ENCODE measurements at regions not wholly inside any gene's neighbourhood (a gene's known extent, or its start where the extent isn't known, plus 50 kb on each side); places are given as distances from the start of the nearest gene placed in this dataset.

DNA sequence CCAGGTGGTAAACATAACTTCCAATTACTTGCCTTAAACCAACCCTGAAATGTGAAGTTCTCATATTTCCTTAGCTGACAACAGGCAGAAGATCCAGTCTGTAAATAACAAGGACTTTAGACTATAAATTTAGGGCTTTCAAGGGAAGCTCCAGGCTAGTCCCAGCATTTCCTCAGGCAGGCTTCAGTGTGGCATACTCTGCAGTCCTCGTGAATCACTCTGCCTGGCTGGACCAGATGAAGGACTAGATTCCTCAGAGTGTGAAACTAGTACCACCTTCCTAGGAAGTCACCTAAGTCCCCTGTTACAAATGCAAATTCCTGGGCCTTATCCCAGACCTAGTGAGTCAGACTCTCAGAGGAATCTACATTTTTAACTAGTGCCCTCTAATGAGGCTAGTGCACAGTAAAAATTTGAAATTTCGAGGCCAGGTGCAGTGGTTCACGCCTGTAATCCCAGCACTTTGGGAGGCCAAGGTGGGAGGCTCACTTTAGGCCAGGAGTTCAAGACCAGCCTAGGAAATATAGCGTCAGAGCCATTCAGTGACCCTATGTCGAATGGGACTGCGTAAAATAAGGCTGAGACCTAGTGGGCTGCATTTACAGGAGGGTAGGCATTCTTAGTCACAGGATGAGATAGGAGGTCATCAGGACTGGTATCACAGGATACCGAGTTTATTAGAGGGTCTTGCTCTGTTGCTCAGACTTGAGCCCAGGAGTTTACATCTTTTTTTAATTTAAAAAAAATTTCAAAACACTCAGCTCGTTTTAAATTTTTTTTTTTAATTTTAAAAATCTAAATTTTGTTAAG, 279.6 kb upstream of the JARID2 start:
- DNase-seq: no peak

DNA sequence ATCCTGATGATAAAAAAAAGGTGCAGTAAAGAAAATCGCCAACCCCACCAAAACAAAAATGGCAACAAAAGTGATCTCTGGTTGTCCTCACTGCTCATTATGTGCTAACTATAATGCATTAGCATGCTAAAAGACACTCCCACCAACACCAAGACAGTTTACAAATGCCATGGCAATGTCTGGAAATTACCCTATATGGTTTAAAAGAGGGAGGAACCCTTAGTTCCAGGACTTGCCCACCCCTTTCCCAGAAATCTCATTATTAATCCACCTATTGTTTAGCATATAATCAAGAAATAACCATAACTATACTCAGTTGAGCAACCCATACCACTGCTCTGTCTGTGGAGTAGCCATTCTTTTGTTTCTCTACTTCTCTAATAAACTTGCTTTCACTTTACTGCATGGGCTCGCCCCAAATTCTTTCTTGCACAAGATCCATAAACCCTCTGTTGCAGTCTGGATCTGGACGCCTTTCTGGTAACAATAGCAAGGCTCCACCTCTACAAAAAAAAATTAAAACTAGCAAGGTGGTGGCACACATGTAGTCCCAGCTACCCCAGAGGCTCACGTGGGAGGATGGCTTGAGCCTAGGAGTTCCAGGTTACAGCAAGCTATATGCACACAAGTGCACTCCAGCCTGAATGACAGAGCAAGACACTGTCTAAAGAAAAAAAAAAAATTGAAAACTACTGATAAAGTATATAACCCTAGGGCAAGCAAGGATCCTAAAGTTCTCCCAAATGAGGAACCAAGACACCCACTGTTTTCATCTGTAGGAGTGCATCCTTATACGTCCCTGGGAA, 278.8 kb upstream of the JARID2 start:
- DNase-seq: no peak

DNA sequence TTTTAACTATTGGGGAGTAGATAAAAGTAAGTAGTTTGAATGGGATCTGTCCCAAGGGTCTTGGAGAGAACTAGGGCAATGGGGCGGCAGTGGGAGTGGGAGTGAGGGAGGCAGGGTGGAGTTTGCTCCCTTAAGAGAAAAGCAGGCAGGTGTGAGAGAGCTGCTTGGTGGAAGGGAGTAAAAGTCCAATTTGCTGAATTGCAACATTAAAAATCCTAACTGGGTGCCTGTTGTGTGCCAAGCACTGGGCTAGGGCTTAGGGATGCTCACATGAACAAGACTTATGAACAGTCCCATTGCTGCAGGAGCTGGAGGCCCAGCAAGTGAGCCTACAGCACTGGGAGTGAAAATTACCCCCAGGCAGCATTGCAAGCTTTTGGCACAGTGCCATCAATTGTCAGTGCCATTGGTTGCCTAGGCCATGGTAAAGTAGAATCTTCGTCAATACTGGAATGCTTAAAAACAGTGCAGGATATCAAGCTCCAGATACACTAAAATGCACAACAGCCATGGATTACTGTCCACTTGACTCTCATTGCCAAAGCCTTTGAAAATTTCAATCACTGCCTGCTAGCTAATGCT, 277.7 kb upstream of the JARID2 start:
- DNase-seq: no peak

DNA sequence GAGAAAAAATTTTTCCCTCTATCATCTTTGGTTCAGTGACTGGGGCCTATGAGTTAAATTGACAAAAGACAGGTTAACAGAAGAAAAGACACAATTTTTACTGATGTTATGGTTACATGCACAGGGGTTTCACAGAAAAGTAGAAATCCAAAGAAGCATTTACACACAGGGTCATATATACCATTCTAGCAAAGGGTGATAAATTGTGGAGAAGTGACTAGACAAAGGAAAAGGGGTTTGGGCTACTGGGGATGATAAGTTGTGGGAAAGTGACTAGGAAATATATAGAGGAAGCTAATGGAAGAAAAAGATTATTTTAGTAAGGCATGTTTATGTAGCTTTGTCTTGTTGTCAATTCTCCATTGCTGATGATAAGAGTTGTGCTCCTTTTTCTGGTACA, 276.7 kb upstream of the JARID2 start:
- DNase-seq: no peak

DNA sequence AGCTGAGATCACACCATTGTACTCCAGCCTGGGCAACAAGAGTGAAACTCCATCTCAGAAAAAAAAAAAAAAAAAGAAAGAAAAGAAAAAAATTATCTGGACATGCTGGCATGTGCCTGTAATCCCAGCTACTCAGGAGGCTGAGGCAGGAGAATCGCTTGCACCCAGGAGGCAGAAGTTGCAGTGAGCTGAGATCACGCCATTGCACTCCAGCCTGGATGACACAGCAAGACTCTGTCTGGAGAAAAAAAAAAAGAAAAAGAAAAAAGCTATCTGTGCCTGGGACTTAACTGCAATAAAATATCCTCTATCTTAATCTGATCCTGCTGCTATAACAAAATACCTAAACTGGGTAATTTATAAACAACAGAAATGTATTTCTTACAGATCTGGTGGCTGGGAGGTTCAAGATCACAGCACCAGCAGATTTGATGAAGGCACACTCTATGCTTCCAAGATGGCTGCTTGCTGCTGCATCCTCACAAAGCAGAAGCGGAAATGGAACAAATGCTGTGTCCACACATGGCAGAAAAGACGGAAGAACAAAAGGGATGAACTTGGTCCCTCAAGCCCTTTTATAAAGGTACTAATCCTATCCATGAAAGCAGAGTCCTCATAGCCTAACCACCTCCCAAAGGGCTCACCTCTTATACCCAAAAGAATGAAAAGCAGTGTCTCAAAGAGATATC, 273.3 kb upstream of the JARID2 start:
- DNase-seq: no peak

DNA sequence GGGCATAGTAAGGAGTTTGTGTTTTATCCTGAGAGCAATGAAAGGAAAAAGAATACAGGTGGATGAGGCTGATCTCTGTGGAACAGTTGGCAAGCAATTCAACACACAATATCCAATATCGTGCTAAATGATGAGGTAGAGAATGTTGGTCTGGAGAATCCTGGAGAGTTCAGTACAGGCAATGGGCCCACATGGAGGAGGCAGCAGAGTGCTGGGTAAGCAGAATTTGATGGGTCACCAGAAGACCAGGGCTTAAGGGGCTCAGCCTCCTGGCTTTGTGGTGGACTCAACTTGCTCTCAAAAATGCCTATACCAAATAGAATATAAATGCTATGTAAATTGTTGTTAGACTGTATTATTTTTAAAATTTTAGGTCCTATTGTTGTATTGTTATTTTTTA, 271.5 kb upstream of the JARID2 start:
- DNase-seq: no peak

DNA sequence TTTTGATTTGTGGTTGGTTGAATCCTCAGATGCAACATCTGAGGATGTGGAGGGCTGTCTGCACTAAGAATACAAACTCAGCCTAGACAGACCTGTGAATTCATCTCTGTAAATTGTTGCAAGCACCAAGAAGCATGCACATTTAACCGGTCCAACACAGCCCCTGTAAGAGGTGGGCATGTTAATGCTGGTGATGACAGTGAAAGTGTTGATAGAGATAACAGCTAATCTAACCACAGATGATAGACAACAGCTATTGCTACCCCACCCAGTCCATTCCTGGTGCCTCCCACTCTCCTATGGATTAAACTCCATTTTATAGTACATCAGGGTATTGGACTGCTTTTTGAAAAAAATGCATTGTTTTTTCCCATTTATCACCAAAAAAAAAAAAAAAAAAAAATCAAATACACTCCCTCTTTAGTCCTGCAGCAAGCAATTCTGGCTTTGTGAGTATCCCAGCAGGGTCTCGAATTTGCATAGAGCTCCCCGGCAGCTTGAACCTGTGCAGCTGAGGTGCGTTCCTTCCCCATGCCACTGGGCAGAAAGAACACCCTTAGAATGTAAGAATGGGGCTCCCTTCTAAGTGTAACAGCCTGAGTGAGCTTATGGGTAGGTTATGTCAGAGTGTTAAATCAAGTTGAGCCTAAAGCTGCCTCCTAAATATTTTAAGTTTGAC, 270.9 kb upstream of the JARID2 start:
- no peak for DNase-seq

DNA sequence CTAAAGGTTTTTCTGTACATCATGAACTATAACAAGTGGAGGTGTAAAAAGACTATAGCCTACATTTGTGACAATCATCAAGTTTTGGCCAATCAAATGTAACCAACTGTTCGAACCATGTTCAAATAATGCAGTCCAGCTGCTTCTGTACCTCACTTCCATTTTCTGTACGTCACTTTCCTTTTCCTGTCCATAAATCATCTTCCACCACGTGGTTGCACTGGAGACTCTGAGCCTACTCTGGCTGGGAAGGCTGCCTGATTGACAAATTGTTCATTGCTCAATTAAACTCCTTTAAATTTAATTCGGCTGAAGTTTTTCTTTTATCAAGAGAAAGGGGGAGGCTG, 270.4 kb upstream of the JARID2 start:
- peak; percentile 37 for DNase-seq

DNA sequence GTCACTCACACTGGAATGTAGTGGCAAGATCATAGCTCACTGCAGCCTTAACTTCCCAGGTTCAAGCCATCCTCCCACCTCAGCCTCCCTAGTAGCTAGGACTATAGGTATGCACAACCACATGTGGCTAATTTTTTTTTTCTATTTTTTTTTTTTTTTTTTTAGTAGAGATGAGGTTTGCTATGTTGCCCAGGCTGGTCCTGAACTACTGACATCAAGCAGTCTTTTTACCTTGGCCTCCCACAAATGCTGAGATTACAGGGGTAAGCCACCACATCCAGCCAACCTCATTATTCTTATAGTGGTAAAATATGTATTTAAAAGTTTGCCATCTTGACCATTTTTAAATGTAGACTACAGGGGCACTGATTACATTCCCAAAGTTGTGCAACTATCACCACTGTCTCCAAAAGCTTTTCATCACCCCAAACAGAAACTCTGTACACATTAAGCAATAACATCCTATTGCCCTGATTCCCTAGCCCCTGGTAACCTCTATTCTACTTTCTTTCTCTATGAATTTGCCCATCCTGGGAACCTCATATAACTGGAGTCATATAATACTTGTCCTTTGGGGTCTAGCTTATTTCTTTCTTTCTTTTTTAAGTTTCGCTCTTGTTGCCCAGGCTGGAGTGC, 268.0 kb upstream of the JARID2 start:
- no peak for DNase-seq

DNA sequence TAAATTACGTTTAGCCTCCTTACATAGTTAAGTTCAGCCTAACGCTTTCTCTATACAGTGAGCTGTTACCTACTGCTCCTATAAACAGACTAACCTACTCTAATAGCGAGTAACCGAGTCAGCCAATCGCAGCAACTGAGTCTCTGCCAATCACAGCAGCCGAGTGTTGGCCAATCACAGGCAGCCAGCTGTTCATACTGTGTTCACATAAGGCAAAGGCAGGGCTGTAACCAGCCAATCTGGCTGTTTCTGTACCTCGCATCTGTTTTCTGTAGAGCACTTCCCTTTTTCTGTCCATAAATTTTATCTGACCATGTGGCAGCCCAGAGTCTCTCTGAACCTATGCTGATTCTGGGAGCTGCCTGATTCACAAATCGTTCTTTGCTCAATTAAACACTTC, 263.9 kb upstream of the JARID2 start:
- DNase-seq: no peak

DNA sequence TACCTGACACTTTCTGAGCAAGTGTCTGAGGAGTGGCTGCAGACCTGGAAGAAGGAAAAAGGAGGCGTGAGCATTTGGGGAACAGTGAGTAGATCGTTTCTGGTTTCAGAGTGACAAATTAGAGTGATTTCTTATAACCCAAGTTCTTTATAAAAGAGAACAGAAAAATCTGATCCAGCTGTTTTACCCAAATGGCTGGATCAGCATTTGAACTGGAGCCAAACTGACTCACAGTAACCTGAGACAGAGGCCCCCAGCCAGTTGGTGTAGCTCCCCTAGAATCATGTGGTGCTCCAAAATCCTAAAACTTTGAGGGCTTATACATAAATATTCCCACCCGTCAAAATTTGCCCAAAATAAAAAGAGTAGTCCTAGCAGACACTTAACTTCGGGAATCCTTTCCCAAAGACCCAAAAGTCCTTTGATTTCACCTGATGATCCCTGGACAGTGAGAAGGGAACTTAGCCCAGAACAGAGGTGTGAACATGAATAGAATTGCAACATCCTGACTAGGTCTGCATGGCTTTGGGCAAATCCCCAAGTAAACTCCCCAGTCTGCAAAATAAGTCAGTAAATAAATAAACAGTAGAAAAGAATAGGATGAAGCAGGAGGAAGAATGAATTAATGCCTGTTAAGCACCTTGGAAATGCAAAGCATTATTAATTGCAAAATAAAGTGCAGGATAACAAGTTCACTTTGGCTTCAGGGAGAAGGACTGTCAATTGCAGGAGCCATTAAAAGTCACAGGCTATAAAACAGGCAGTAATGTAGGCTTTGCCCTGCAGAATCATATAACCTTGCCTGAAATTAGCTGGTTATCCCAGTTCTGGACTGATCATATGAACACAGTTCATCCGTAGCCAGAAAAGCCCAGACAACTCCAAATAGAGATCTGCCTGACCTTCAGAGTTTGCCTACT, 262.0 kb upstream of the JARID2 start:
- no peak for DNase-seq

DNA sequence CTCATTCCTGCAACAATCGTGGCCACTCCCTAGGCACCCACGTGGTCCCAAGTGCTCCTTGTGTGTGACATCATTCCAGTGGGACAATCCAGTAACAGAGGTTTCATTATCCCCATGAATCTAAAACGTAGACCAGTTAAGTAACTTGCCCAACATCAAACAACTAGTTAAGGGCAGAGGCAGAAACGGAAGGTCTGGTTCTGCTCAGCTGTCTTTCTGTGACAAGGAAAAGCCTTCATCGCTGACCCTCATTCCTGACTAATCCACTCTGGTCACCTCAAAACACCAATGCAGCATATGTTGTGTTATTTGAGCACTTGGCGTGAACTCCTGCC, 261.4 kb upstream of the JARID2 start:
- no peak for DNase-seq

DNA sequence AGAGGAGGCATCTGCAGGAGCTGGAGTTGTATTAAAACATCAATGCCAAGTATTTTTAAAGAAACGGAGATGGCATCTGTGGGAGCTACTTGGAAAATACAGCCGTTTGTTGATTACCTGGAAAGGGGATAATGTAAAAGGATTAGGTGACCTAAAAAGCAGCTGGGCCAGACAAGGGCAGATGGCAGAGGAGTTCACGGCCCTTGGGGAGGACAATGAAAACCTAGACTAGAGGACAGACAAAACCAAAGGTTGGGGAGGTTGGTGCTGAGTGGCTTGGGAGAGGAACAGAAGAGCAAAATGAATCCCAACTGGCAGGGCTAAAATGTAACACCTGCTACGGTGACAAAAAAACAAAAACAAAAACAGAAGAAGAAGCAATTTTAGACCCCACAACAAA, 260.5 kb upstream of the JARID2 start:
- DNase-seq: no peak

DNA sequence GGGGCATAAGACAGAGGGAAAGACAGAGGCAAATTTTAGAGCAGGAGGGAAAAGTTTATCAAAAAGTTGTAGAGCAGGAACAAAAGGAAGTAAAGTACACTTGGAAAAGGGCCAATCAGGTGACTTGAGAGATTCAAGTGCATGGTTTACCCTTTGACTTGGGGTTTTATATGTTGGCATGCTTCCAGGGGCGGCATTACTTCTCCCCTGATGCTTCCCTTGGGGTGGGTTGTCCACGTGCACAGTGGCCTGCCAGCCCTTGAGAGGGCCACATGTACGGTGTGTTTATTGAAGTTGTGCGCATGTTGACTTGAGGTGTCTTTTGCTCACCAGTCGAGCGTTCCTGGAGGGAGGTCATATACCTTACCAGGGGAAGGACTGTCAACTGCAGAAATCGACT, 259.5 kb upstream of the JARID2 start:
- DNase-seq: no peak

DNA sequence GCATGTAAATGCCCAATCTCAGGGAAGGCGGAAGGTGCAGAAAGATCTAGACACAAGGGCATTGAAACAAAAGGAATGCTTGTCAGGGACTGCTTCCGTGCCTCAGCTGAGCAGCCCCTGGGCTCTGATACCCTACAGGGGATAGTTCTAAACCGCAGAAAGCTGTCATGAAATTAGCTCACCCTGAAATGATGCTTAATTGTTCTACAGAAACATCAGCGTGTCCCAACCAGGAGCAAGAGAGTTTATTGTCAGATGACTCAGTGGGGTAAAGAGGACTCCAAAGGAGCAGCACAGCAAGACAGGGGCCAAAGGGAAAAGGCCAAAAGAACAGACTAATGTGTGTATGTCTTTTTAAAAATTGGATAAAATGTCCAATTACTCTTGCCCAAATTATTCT, 258.4 kb upstream of the JARID2 start:
- DNase-seq: no peak

DNA sequence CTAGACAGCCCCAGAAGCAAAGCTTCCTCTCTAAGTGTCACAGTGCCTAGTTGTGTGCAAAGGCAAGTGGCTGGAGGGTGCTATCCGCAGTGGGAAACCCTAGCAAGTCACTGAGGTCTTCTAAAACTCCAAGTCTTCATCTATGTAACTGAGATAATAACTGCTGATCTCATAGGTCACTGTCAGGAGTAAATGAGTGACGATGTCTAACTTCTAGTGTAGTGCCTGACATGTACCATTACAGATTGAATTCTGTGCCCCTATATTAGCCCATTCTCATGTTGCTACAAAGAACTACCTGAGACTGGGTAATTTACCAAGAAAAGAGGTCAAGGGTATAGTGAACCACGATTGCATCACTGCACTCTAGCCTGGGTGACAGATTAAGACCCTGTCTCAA, 253.5 kb upstream of the JARID2 start:
- DNase-seq: no peak

DNA sequence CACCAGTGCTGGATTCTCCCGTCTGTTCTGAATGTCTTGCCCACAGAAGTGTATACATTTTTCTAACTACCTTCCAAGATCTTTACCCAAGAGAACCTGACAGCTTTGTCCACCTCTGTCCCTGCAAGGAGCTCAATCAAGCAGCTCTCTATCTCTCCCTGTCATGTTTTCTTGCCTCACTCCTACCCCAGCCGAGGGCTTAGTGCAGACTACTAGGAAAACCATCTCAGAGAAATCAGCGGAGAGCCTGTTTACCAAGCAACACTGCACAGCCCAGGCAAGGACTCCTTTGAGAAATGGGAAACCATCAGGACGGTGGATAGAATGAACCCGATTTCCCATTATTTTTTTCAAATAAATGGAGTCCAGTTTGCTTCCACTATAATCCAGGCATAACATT, 250.7 kb upstream of the JARID2 start:
- DNase-seq: no peak

DNA sequence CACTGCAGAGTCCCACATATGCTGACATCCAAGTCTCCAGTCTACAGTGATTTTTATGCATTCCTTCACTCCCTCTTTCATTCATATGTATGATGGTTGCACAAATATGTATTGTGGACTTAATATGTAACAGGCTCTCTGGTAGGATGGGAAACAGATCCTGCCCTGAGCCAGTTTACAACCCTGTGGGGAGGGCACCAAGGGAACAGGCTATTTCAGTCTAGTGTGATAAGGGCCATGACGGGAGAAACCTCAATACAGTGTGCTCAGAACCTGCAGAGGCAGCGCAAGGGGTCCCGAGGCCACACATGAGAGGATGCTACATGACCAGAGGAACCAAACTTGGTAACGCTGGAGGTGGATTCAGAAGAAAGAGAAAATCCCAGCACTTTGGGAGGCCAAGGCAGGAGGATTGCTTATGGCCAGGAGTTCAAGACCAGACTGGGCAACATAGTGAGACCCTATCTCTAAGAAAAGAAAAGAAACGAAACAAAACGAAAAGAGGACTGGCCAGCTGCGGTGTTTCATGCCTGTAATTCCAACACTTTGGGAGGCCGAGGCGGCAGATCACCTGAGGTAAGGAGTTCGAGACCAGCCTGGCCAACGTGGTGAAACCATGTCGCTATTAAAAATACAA, 249.8 kb upstream of the JARID2 start:
- DNase-seq: no peak

DNA sequence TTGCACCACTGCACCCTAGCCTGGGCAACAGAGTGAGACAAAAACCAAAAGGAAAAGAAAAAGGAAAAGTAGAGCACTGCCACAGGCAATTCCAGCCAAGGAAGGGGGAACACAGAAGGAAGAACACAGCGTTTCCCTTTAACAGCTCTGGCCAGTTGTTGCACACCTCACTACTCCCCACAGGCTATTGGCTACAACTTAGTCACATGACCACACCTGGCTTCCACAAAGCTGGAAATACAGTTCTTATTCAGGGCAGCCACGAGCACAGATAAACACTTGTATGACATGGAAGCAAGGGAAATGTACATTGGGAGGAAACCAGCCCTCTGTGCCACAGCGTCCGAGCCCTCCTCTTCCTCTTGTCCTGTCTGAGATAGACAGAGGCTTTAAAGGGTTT, 249.0 kb upstream of the JARID2 start:
- DNase-seq: no peak

DNA sequence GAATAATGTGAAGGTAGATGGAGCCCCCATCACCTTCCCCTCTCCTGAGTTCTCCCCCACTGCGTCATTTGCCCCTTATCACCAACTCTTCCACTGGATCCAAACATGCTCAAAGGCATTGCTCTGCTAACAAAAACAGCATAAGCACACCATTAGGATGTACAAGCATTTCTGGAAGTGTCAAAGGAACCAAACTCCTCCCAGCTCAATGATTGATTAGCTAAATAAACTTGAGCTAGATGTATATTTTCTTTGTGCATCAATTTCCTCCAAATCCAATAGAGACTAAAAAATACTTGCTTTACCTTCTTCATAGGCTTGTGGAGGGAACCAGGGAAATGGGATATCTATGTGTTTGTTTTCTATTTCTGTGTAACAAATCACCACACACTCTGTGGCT, 248.4 kb upstream of the JARID2 start:
- DNase-seq: no peak

DNA sequence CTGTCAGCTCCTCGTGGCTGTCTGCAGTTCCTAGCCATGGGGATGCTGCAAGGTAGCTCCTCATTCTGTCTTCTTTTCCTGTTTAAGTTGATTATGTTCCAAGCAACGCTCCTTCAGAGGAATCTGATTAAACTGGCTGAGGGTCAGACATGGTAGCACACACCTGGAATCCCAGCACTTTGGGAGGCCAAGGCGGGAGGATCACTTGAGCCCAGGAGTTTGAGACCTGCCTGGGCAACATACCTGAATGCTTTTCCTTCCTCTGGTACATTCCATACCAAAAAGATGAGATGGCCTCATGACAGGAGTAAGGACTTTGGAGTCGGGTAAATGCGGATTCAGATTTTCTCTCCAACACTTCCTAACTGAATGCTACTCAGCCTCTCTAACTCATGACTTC, 246.8 kb upstream of the JARID2 start:
- DNase-seq: no peak

Data from KG1 (cell line).